IPS-NIHi7 (cell line): ENCODE measurements at regions not wholly inside any gene's neighbourhood (a gene's known extent, or its start where the extent isn't known, plus 50 kb on each side); places are given as distances from the start of the nearest gene placed in this dataset.
"Not testable (repeated sequence)": the region's sequence is repeated elsewhere in the genome, so short reads cannot be mapped to it uniquely, and the experiment has no call there.

Source experiments
- DNase-seq: peaks from one replicate; pipeline ENCODE4 v3.0.0; 2012; ENCODE audit warnings: mixed read lengths; ENCODE audit errors: extremely low spot score

DNA sequence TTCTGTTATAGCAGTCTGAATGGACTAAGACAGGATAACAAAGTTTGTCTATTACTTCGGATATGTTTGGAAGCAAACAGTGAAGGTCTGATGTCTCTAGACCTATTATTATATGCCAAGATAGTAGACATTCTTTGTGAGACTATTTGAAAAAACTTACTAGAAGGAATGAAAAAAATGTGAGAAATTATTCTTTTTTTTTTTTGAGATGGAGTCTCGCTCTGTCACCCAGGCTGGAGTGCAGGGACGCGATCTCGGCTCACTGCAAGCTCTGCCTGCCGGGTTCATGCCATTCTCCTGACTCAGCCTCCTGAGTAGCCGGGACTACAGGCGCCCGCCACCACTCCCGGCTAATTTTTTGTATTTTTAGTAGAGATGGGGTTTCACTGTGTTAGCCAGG, 690.7 kb upstream of the SLC35B3 start:
- not testable (repeated sequence) for DNase-seq

GRCh38 chr6:9121549-9121948, 686.2 kb upstream of the SLC35B3 start:
- DNase-seq = no peak

DNA sequence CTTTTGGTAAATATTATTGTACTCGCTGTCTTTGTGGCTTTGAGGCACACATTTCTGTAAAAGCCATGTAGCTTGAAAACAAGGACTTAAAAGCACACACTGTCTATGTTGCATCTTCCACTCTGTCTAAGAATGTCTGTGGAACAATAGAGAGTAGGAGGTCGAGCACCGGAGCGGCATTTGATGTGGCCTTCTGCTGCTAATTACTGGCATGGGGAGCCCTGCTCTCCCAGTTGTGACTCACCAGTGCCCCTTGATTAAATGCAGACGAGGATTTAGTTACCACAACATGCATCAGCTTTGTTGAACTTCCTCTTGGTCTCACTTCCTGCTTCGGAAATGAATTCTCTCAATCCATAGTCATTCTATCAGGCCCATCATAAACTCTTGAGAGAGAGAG, 680.7 kb upstream of the SLC35B3 start:
- no peak for DNase-seq

- DNase-seq = no peak
These were observed 677.2 kb upstream of the SLC35B3 start for GRCh38 chr6:9112544-9112943.

DNA sequence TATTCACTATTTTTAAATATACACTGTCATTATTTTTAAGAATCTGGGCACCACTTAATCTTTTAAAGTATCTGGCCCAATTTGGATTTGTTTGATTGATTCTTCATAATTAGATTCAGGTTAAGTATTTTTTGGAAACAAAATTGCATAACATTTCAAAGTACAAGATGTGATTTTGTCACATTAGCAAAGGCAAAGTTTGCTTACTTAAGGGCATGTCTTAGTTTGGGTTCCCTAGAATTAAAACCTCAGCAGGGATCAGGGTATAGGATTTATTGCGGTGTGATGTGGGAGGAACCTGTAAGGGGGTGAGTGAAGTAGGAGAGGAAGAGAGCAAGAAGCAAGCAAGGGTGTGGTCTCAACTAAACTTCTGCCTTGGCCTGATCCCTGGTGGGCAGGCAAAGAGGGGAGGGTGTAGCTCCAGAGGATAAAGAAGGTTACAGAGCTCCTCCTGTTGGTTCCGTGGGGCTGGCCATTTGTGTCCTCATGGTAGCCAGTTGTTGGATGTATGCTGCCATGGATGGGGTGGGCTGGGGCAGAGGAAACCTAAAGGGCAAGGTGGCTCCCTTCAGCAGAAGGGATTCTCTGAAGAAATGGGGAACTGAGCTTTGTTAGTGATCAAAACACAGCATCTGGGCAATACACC, 668.7 kb upstream of the SLC35B3 start:
- DNase-seq = peak; percentile 43

DNA sequence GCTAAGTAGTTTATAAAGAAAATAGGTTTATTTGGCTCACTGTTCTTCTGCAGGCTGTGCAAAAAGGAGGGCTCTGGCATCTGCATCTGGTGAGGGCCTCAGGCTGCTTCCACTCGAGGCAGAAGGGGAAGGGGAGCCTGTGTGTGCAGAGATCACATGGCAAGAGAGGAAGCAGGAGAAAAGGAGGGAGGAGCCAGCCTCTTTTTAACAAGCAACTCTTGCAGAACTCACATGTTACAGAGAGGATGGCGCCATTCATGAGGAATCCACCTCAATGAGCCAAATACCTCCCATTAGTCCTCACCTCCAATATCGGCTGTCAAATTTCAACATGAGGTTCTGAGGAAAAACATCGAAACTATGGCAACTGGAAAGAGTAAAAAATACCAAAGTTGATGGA, 666.6 kb upstream of the SLC35B3 start:
- no peak for DNase-seq

DNA sequence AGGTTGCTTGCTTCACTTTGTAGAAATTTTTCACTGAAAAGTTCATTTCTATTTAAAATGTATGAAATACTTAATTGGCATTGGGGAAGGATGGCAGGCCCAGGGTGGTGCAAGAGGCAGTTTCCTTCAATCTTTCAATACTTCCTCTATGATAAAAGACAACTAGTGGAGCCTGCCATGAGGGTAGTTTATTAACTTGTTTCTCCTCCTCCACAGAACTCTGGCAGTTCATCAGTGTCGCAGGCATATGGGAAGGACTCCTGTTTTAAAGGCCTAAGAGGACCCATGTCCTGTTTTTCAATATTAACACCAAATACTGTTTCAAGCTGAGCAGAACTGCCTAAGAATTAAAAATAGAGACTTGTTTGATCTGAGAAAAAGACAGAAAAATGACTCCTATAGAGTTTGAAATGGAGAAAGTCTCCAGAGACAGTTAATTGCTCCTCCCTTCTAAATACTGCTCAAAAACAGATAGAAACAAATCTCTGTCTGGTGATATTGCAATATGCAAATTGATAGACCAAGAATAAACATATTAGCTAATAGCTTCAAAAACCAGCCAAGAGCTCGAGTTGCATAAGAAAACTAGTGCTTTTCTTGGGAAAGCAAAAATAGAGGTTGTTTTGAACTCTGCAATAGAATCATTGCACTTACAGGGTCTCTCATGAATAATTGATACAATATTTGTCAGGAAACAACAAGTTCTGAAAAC, 665.7 kb upstream of the SLC35B3 start:
- DNase-seq = no peak

- no peak for DNase-seq
These were observed 660.4 kb upstream of the SLC35B3 start for GRCh38 chr6:9095729-9096128.

- no peak for DNase-seq
These were observed 659.8 kb upstream of the SLC35B3 start for GRCh38 chr6:9095137-9095536.

DNA sequence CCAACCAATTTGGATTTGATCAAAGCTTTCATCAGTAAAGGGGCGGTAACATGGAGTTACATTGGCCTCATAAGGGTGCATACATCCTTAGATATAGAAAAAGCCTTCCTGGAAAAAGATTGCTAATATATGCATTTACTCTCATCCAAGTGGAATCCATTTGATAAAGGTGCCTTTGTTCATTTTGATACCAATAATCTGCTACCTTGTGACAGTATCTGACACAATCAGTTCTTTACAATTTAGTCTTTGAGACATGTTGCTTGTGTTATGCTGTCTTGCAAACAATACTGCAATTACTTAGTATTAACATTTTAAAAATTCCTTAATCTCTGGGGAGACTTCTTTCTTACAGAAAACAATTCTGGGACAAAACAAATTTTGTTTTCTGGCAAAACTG, 654.4 kb upstream of the SLC35B3 start:
- DNase-seq = no peak

GRCh38 chr6:9087470-9087869, 652.1 kb upstream of the SLC35B3 start:
- DNase-seq = no peak

DNA sequence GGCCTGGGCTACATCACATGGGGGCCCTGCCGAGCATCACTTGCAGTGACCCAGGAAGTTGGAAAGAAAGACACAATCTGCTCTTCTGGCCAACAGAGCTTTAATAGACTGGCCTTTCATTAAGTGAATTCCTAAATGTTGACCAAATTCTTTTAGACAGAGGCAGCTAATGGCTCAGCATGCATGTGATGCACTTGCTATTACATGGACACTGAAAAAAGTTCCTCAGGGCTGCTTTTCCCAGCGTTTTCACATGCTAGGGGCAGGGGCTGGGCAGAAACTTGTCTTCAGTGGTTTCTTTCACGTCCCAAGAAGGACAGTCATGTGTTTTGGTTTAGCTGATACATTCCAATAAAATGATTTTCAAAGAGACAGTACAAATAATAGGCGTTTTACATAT, 651.0 kb upstream of the SLC35B3 start:
- DNase-seq = no peak

DNA sequence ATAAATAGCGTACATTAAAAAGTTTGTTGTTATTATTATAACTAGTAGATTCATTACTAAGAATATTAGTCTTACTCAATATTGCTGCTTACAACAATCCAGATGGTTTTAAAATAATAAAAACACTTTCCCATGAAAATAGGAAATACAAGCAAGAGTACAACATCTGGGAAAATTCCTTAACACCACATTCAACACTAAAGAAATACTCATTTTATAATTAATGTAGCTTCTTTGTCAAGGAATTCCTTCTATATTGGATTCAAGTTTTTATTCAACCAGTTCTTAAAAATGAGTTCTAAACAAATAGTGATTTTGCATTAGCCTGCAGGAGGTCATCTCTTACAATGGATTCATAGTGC, 650.3 kb upstream of the SLC35B3 start:
- no peak for DNase-seq

GRCh38 chr6:9085054-9085708, 649.8 kb upstream of the SLC35B3 start:
- DNase-seq = peak; percentile 14

GRCh38 chr6:9083108-9083507, 647.8 kb upstream of the SLC35B3 start:
- DNase-seq = no peak

DNA sequence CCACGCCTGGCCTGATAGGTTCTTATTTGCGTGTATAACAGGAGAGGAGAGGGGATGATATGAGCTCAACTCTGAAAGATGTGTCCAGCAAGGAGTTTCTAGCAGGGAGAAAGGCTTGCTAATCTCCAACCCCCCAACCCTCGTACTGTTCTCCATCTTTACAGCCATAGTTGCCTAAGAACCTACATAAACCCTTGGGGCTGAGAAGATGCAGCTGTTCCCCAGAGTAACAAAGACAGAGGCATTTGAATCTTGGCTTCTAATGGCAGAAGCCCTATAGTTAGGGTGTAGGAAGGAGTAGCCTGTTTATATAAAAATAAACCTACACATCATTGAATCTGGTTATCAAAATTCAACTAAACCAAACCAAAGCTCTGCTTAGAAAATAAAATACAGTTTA, 631.4 kb upstream of the SLC35B3 start:
- DNase-seq = no peak

DNA sequence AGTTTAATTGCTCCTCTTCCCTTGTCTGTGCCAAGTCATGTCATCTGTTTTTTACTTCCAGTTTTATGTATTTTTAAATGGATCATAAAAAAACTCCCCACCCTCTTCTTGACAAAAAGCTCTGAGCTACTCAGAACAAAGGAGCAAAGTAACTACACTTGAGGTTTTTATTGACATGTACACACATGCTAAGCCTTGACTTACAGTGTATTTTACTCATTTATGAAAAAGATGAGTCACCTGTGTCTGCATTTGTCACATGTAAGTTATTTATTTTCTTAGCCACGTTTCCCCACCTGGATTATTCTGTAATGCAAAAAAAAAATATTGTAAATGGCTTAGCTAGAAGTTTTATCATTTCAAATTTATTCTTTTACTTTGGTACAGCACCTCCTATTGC, 628.8 kb upstream of the SLC35B3 start:
- DNase-seq = no peak

DNA sequence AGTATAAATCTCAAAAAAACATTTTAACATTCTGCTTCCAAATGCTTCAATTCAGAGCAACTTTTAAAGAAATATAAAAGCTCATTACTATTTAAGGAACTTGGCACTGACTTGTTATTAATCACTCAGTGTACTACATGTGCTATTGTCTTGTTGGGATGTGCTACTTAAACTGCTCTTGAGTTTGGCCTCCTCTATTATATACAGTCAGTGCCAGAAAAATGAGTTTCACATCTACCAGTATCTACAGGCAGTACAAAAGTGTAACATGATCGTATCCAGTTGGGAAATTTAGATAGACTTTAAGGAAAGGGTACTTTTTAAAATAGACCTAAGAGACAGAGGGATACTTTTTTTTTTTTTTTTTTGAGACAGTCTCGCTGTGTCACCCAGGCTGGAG, 627.3 kb upstream of the SLC35B3 start:
- no peak for DNase-seq

DNA sequence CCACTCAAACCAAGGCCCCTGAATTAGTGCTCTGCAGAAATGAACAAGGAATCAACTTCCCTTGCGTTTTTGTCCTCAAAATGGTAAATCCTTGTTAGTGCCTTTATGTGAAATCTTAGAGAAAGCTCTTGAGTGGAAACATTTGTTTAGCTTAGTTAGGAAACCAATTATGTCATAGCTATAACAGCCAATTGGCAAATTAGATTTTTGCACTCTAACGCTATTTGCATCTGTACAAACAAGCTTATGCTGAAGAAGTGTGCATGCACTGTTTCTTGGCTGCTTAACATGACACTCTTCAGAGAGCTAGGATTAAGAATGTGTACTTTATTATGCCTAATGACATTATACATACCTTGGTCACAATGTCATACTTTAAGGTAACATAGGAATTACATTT, 622.6 kb upstream of the SLC35B3 start:
- no peak for DNase-seq

DNA sequence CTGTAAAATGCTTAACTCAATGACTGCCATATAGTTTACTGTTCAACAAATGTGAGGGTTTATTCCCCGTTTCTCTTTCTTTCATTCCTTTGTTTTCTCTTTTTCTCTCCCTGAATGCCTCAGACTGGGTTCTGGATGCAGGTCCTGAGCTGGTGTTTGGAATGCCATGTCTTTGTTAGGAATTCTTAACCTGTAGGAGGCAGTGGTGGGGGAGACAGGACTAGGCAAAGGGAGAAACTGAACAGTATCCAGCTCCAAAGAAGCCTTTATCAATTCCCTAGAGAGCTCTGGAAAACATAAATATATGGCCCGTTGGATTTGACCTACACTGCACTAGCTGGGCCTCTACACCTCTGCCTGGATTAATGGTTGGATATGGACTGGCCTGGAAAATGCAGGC, 621.2 kb upstream of the SLC35B3 start:
- DNase-seq = peak; percentile 22

DNA sequence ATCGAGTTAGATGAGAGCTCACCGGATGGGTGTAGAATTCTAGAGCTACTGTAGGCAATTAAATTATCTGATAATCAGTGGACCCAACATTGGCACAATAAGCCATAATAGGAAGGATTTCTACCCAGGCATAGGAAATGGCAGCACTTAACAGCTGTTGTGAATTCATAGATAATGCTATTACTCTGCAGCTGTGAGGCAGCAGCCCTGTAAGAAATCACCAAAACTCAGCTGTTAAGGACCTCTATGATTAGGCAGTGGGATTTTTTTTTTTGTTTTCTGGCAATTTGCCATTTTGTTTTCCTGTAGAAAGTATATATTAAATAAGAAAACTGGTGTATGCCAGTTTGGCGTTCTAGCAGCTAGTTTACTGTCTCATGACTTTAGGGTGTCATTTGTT, 609.1 kb upstream of the SLC35B3 start:
- no peak for DNase-seq

DNA sequence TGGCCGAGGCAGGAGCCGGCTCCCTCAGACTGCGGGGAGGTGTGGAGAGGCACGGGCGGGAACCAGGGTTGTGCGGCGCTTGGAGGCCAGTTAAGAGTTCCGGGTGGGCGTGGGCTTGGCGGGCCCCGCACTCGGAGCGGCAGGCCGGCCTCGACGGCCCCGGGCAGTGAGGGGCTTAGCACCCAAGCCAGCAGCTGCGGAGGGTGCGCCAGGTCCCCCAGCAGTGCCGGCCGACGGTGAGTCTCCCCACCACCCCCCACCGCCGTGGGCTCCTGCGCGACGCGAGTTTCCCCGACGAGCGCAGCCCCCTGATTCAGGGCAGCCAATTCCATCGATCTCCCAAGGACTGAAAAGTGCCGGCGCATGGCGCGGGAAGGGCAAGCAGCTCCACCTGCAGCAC, 605.4 kb upstream of the SLC35B3 start:
- DNase-seq = no peak

DNA sequence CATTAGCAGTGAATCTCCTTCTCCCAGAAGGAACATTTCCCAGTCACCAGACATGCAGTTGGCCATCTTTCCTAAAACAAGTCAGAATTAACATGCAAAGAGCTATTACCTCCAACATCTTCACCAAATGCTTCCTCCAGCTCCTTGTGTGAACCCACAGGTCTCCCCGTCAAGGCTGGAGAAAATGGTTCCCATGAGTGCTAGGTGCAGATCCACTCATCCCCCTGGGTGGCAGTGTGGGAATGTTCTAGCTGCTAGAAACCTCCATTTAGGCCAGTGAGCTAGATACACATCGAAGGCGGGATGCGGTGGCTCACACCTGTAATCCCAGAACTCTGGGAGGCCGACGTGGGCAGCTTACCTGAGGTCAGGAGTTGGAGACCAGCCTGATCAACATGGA, 603.9 kb upstream of the SLC35B3 start:
- DNase-seq = no peak
